ENCODE measurements at regions not wholly inside any gene's neighbourhood (a gene's known extent, or its start where the extent isn't known, plus 50 kb on each side); places are given as distances from the start of the nearest gene placed in this dataset.

DNA sequence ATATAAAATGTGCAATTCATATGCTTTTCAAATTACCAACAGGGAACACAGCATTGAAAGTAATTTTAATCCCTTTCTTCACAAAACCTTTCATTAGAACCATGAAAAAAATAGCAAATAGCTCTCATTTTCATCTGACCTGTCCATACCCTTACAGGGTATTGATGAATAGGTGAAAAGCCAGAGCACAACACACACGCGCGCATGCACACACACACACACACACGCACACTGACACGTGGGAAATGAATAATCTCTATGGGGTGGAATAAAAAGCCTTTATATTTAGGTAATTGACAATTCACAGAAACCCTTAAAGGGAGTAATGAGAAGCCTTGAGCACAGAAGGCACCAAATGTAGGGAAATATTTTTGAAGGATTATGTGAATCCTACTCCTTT is 76.2 kb upstream of the POU2AF2 start:
- no peak for DNase-seq
- H3K27me3 ChIP-seq (replicated peaks in 2 of 5; ENCODE audit: control insufficient read depth in 4 of 5, insufficient read depth in 5 of 5, low read length in 4 of 5) = no peaks in the 10 kb centered on the region
- peaks cover 0 to 4% (median 1%) of the 10 kb centered on the region in 4 experiments for H3K4me1 ChIP-seq (ENCODE audit: control extremely low read depth in 1 of 4, control insufficient read depth in 4 of 4, insufficient read depth in 4 of 4, low read length in 3 of 4)
- CTCF ChIA-PET = no interaction called here
- no peak overlapping the region for H3K27ac ChIP-seq (ENCODE audit: insufficient read depth in 1 of 2, low read depth in 1 of 2, low read length in 2 of 2, poor library complexity in 1 of 2, severe bottlenecking in 2 of 2)
- H3K9me3 ChIP-seq (ENCODE audit: control extremely low read depth in 1 of 5, control insufficient read depth in 4 of 5, insufficient read depth in 2 of 5, low read depth in 1 of 5, low read length in 4 of 5) = no peaks in the 10 kb centered on the region
- WGBS (ENCODE audit: insufficient coverage) = no CpG with 5 or more reads among the region's 5 CpGs
- no peaks in the 10 kb centered on the region for H3K36me3 ChIP-seq (ENCODE audit: control insufficient read depth in 4 of 4, insufficient read depth in 4 of 4, low read length in 3 of 4)
- POLR2A ChIA-PET = no interaction called here
- H3K4me3 ChIP-seq (ENCODE audit: control insufficient read depth in 1 of 7, extremely low read depth in 1 of 7, insufficient read depth in 4 of 7, low read depth in 2 of 7, low read length in 6 of 7) = no peak overlapping the region

DNA sequence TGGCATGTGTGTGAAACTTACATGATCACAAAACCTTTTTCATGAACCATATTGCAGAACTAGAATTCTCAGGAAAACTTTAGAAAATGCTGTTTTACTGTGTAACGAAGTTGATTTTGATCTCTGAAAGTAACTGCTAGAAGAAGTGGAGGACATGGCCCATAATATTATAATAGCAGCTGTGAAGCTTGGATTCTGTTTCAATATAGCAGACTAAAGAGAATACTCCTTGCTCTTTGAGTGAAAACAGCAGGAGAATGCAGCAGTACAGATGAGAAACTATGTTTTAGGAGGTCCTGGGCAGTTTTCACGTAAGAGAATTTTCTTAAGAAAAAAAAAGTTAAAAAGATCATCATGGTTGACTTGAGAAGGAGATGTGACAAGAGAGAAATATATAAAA is 76.7 kb upstream of the POU2AF2 start:
- WGBS (ENCODE audit: insufficient coverage) = 100% methylated on average over 1 of the region's 2 CpGs
- Histone ChIP-seq H3K9me3 (ENCODE audit: control extremely low read depth in 1 of 5, control insufficient read depth in 4 of 5, insufficient read depth in 2 of 5, low read depth in 1 of 5, low read length in 4 of 5) (no peaks in the 10 kb centered on the region), H3K4me1 (ENCODE audit: control extremely low read depth in 1 of 4, control insufficient read depth in 4 of 4, insufficient read depth in 4 of 4, low read length in 3 of 4) (peaks cover 0 to 4% (median 1%) of the 10 kb centered on the region in 4 experiments), H3K36me3 (ENCODE audit: control insufficient read depth in 4 of 4, insufficient read depth in 4 of 4, low read length in 3 of 4) (no peaks in the 10 kb centered on the region), H3K4me3 (ENCODE audit: control insufficient read depth in 1 of 7, extremely low read depth in 1 of 7, insufficient read depth in 4 of 7, low read depth in 2 of 7, low read length in 6 of 7) (no peak overlapping the region), H3K27ac (ENCODE audit: insufficient read depth in 1 of 2, low read depth in 1 of 2, low read length in 2 of 2, poor library complexity in 1 of 2, severe bottlenecking in 2 of 2) (no peak overlapping the region), H3K27me3 (replicated peaks in 2 of 5; ENCODE audit: control insufficient read depth in 4 of 5, insufficient read depth in 5 of 5, low read length in 4 of 5) (no peaks in the 10 kb centered on the region)
- POLR2A ChIA-PET = no interaction called here
- CTCF ChIA-PET = no interaction called here
- no peak for DNase-seq

DNA sequence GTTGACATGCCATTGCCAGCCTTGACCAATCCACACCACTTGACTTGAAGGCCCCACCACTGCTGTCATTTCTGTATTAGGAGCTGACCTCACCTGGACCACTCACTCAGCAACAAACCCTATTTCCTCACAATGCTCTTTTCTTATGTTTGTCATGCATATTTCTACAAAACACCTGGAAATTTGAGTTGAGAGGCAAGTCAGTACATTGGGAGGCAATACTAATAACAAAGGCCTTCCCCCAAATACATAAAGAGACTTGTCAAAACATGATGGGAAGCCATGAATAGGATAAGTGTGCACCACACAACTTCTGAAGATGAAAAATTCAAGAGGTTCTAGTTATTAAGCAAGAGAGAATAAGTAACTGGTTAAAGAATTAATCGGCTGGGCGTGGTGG is 77.9 kb upstream of the POU2AF2 start:
- Histone ChIP-seq H3K4me3 (ENCODE audit: control insufficient read depth in 1 of 7, extremely low read depth in 1 of 7, insufficient read depth in 4 of 7, low read depth in 2 of 7, low read length in 6 of 7) (no peak overlapping the region), H3K36me3 (ENCODE audit: control insufficient read depth in 4 of 4, insufficient read depth in 4 of 4, low read length in 3 of 4) (no peaks in the 10 kb centered on the region), H3K27ac (ENCODE audit: insufficient read depth in 1 of 2, low read depth in 1 of 2, low read length in 2 of 2, poor library complexity in 1 of 2, severe bottlenecking in 2 of 2) (no peak overlapping the region), H3K9me3 (ENCODE audit: control extremely low read depth in 1 of 5, control insufficient read depth in 4 of 5, insufficient read depth in 2 of 5, low read depth in 1 of 5, low read length in 4 of 5) (no peaks in the 10 kb centered on the region), H3K27me3 (replicated peaks in 2 of 5; ENCODE audit: control insufficient read depth in 4 of 5, insufficient read depth in 5 of 5, low read length in 4 of 5) (no peaks in the 10 kb centered on the region), H3K4me1 (ENCODE audit: control extremely low read depth in 1 of 4, control insufficient read depth in 4 of 4, insufficient read depth in 4 of 4, low read length in 3 of 4) (peaks cover 0 to 4% (median 1%) of the 10 kb centered on the region in 4 experiments)
- 90% methylated on average over 2 of the region's 2 CpGs for whole genome bisulfite sequencing (ENCODE audit: insufficient coverage)
- CTCF ChIA-PET = interaction anchor here (1.0 kb wide), 1 partner anchor 8 kb away, joined by 3 read pairs; no protein-coding TSS in a partner anchor
- POLR2A ChIA-PET = no interaction called here
- DNase-seq = no peak

DNA sequence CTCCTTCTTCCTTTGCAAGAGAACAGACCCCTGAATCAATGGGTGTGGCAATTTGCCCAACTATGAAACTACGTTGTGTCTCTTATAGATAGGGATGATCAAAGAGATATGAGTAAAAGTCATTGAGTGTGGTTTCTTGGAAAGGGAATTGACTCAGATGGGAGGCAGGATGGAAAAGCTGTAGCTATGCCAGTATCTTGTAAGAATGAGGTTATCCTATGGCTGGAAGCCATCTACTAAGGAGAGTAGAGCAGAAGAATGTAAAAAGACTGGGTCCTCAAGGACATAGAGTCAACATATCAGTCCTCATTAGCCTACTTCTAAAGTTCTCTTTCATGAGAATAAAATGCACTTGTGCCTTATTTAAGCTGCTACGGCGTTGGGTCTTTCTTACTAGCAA is 78.9 kb upstream of the POU2AF2 start:
- Histone ChIP-seq H3K4me1 (ENCODE audit: control extremely low read depth in 1 of 4, control insufficient read depth in 4 of 4, insufficient read depth in 4 of 4, low read length in 3 of 4) (peaks cover 0 to 4% (median 1%) of the 10 kb centered on the region in 4 experiments), H3K9me3 (ENCODE audit: control extremely low read depth in 1 of 5, control insufficient read depth in 4 of 5, insufficient read depth in 2 of 5, low read depth in 1 of 5, low read length in 4 of 5) (no peaks in the 10 kb centered on the region), H3K4me3 (ENCODE audit: control insufficient read depth in 1 of 7, extremely low read depth in 1 of 7, insufficient read depth in 4 of 7, low read depth in 2 of 7, low read length in 6 of 7) (no peak overlapping the region), H3K27me3 (replicated peaks in 2 of 5; ENCODE audit: control insufficient read depth in 4 of 5, insufficient read depth in 5 of 5, low read length in 4 of 5) (no peaks in the 10 kb centered on the region), H3K36me3 (ENCODE audit: control insufficient read depth in 4 of 4, insufficient read depth in 4 of 4, low read length in 3 of 4) (no peaks in the 10 kb centered on the region), H3K27ac (ENCODE audit: insufficient read depth in 1 of 2, low read depth in 1 of 2, low read length in 2 of 2, poor library complexity in 1 of 2, severe bottlenecking in 2 of 2) (no peak overlapping the region)
- ChIA-PET POLR2A (no interaction called here), CTCF (no interaction called here)
- DNase-seq = no peak
- no CpG with 5 or more reads among the region's 3 CpGs for WGBS (ENCODE audit: insufficient coverage)

DNA sequence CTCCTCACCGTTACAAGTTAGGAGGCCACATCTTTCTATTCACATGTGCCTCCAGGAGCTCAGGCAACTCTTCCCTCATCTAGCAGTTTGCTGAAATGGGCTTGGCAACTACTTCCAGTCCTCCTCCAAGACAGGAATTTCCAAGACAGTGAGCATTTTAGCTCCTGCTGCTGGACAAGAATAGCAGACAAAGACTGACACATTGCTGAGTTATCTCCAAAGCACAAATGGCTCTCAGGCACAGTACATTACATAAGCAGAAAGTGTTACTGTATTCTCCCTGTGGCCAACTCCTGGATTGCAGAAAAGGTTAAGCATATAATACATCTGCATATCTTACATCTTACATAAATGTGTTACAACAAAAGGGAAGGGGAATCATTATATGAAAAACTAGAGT is 83.2 kb upstream of the POU2AF2 start:
- Histone ChIP-seq H3K27me3 (replicated peaks in 2 of 5; ENCODE audit: control insufficient read depth in 4 of 5, insufficient read depth in 5 of 5, low read length in 4 of 5) (no peaks in the 10 kb centered on the region), H3K4me1 (ENCODE audit: control extremely low read depth in 1 of 4, control insufficient read depth in 4 of 4, insufficient read depth in 4 of 4, low read length in 3 of 4) (peaks cover 0 to 4% (median 1%) of the 10 kb centered on the region in 4 experiments), H3K27ac (ENCODE audit: insufficient read depth in 1 of 2, low read depth in 1 of 2, low read length in 2 of 2, poor library complexity in 1 of 2, severe bottlenecking in 2 of 2) (no peak overlapping the region), H3K4me3 (ENCODE audit: control insufficient read depth in 1 of 7, extremely low read depth in 1 of 7, insufficient read depth in 4 of 7, low read depth in 2 of 7, low read length in 6 of 7) (no peak overlapping the region), H3K9me3 (ENCODE audit: control extremely low read depth in 1 of 5, control insufficient read depth in 4 of 5, insufficient read depth in 2 of 5, low read depth in 1 of 5, low read length in 4 of 5) (no peaks in the 10 kb centered on the region), H3K36me3 (ENCODE audit: control insufficient read depth in 4 of 4, insufficient read depth in 4 of 4, low read length in 3 of 4) (no peaks in the 10 kb centered on the region)
- ChIA-PET CTCF (interaction anchor here (0.9 kb wide), 1 partner anchor 379 kb away, joined by 3 read pairs; no protein-coding TSS in a partner anchor), POLR2A (no interaction called here)
- WGBS (ENCODE audit: insufficient coverage) = 75% methylated on average over 1 of the region's 1 CpG
- DNase-seq = no peak

DNA sequence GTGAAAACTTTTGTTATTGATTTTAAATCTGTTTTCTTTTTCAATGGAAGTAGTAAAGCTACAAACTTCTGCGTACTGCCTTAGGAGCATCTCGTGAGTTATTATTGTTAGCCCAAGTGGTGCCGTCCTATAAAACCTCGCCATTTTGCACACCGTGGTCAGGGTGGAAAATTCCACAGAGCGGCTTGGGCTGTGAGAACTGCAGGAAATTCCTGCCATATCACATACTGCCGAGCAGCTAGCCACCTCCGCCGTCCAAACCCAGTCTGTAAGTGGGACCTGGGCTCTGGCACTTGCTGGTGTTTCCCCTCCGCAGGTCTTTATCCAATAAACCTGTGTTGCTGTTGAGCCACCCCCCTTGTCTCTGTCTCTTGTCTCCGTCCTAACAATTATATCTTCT is 88.0 kb upstream of the POU2AF2 start:
- DNase-seq = no peak
- no peaks in the 10 kb centered on the region for H3K27me3 ChIP-seq (replicated peaks in 2 of 5; ENCODE audit: control insufficient read depth in 4 of 5, insufficient read depth in 5 of 5, low read length in 4 of 5)
- ChIA-PET CTCF (no interaction called here), POLR2A (no interaction called here)
- whole genome bisulfite sequencing (ENCODE audit: insufficient coverage) = 99% methylated on average over 9 of the region's 11 CpGs
- H3K9me3 ChIP-seq (ENCODE audit: control extremely low read depth in 1 of 5, control insufficient read depth in 4 of 5, insufficient read depth in 2 of 5, low read depth in 1 of 5, low read length in 4 of 5) = no peaks in the 10 kb centered on the region
- H3K4me1 ChIP-seq (ENCODE audit: control extremely low read depth in 1 of 4, control insufficient read depth in 4 of 4, insufficient read depth in 4 of 4, low read length in 3 of 4) = peaks cover 0 to 5% (median 0%) of the 10 kb centered on the region in 4 experiments
- no peaks in the 10 kb centered on the region for H3K36me3 ChIP-seq (ENCODE audit: control insufficient read depth in 4 of 4, insufficient read depth in 4 of 4, low read length in 3 of 4)
- H3K4me3 ChIP-seq (ENCODE audit: control insufficient read depth in 1 of 7, extremely low read depth in 1 of 7, insufficient read depth in 4 of 7, low read depth in 2 of 7, low read length in 6 of 7) = no peak overlapping the region
- no peak overlapping the region for H3K27ac ChIP-seq (ENCODE audit: insufficient read depth in 1 of 2, low read depth in 1 of 2, low read length in 2 of 2, poor library complexity in 1 of 2, severe bottlenecking in 2 of 2)

DNA sequence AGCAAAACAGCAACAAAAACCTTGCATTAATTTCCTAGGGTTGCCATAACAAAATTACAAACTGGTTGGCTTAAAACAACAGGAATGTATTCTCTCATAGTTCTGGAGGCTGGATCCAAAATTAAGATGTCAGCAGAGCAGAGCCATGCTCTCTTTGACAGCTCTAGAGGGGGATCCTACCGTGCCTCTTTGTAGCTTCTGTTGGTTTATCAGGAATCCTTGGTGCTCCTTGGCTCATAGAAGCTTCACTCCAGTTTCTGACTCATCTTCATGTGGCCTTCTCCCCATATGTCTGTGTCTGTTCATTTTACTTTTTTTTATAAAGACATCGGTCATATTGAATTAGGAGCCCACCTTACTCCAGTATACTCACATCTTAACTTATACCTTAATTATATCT is 90.5 kb upstream of the POU2AF2 start:
- 100% methylated on average over 2 of the region's 2 CpGs for WGBS (ENCODE audit: insufficient coverage)
- no peaks in the 10 kb centered on the region for H3K27me3 ChIP-seq (replicated peaks in 2 of 5; ENCODE audit: control insufficient read depth in 4 of 5, insufficient read depth in 5 of 5, low read length in 4 of 5)
- no peak for DNase-seq
- POLR2A ChIA-PET = no interaction called here
- no peaks in the 10 kb centered on the region for H3K36me3 ChIP-seq (ENCODE audit: control insufficient read depth in 4 of 4, insufficient read depth in 4 of 4, low read length in 3 of 4)
- no peak overlapping the region for H3K4me3 ChIP-seq (ENCODE audit: control insufficient read depth in 1 of 7, extremely low read depth in 1 of 7, insufficient read depth in 4 of 7, low read depth in 2 of 7, low read length in 6 of 7)
- H3K4me1 ChIP-seq (ENCODE audit: control extremely low read depth in 1 of 4, control insufficient read depth in 4 of 4, insufficient read depth in 4 of 4, low read length in 3 of 4) = peaks cover 0 to 5% (median 0%) of the 10 kb centered on the region in 4 experiments
- no peak overlapping the region for H3K27ac ChIP-seq (ENCODE audit: insufficient read depth in 1 of 2, low read depth in 1 of 2, low read length in 2 of 2, poor library complexity in 1 of 2, severe bottlenecking in 2 of 2)
- CTCF ChIA-PET = no interaction called here
- H3K9me3 ChIP-seq (ENCODE audit: control extremely low read depth in 1 of 5, control insufficient read depth in 4 of 5, insufficient read depth in 2 of 5, low read depth in 1 of 5, low read length in 4 of 5) = no peaks in the 10 kb centered on the region
